ENCODE measurements at regions not wholly inside any gene's neighbourhood (a gene's known extent, or its start where the extent isn't known, plus 50 kb on each side); places are given as distances from the start of the nearest gene placed in this dataset.

DNA sequence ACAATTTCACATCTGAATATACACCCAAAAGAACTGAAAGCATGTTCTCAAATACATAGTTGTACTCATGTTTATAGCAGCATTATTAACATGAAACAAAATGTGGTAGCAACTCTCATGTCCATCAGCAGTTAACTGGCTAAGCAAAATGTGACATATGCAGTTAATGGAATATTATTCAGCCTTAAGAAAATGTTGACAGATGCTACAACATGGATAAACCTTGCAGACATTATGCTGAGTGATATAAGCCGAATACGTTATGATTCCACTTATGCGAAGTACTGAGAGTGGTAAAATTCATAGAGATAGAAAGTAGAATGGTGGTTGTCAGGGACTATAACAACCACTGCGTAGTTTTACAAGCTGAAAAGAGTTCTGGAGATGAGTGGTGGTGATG is 1469.0 kb upstream of the ACO1 start:
- no peaks in the 10 kb centered on the region for H3K4me1 ChIP-seq (ENCODE audit: control insufficient read depth, extremely low read depth, insufficient read depth, low read length)
- no TSS peak for BruUV-seq (replicated peaks)
- intact Hi-C loops (cut with micrococcal nuclease) (no loop called here), dilution Hi-C loops (cut with MboI; ENCODE audit: extremely low pct_ligation_motif_present, low sequenced_read_pairs) (no loop called here)
- H3K27me3 ChIP-seq (ENCODE audit: control insufficient read depth in 2 of 2, insufficient read depth in 2 of 2, low read length in 2 of 2): no peaks in the 10 kb centered on the region
- no peak for FAIRE-seq
- H3K4me2 ChIP-seq (ENCODE audit: insufficient read depth, low read length): no peak overlapping the region
- H3K9ac ChIP-seq (replicated peaks; ENCODE audit: extremely low read depth, insufficient read depth, low read length): no peak overlapping the region
- H3K27ac ChIP-seq (ENCODE audit: insufficient read depth, low read depth, low read length): no peak overlapping the region
- H3K36me3 ChIP-seq (ENCODE audit: control insufficient read depth in 2 of 2, extremely low read depth in 1 of 2, insufficient read depth in 2 of 2, low read length in 2 of 2): no peaks in the 10 kb centered on the region
- ChIA-PET CTCF (no interaction called here), POLR2A (no interaction called here)
- H2AFZ ChIP-seq (ENCODE audit: low read depth, low read length): no peak overlapping the region
- no peak overlapping the region for H3K4me3 ChIP-seq (replicated peaks in 1 of 3; ENCODE audit: insufficient read depth in 1 of 3, low read depth in 1 of 3, low read length in 3 of 3)
- DNase-seq (ENCODE audit: low read depth, low spot score): no peak
- no peaks in the 10 kb centered on the region for H4K20me1 ChIP-seq (replicated peaks; ENCODE audit: control insufficient read depth, extremely low read depth, insufficient read depth, low read length)
- H3K9me1 ChIP-seq (replicated peaks; ENCODE audit: control insufficient read depth, extremely low read depth, insufficient read depth, low read length): no peaks in the 10 kb centered on the region
- no peaks in the 10 kb centered on the region for H3K79me2 ChIP-seq (ENCODE audit: control insufficient read depth, insufficient read depth, low read length)
- TF ChIP-seq EZH2 (IDR thresholded peaks at IDR 0.05; ENCODE audit: borderline replicate concordance, low read depth, low read length, severe bottlenecking) (no peak), GATA2 (IDR thresholded peaks at IDR 0.05; ENCODE audit: insufficient read depth, insufficient read length, low read depth, low read length) (no peak), JUN (IDR thresholded peaks at IDR 0.05; ENCODE audit: borderline replicate concordance, insufficient read depth, insufficient read length, low read depth) (no peak), MYC (IDR thresholded peaks at IDR 0.05; ENCODE audit: low read depth, low read length) (no peak), POLR2AphosphoS5 (IDR thresholded peaks at IDR 0.05; ENCODE audit: insufficient read depth, low read depth, low read length) (no peak)
- TF ChIP-seq, protein P1, sequence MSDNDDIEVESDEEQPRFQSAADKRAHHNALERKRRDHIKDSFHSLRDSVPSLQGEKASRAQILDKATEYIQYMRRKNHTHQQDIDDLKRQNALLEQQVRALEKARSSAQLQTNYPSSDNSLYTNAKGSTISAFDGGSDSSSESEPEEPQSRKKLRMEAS (IDR thresholded peaks at IDR 0.05; ENCODE audit: insufficient read depth, insufficient read length): no peak
- H3K9me3 ChIP-seq (replicated peaks; ENCODE audit: control insufficient read depth, insufficient read depth, low read length): no peaks in the 10 kb centered on the region

DNA sequence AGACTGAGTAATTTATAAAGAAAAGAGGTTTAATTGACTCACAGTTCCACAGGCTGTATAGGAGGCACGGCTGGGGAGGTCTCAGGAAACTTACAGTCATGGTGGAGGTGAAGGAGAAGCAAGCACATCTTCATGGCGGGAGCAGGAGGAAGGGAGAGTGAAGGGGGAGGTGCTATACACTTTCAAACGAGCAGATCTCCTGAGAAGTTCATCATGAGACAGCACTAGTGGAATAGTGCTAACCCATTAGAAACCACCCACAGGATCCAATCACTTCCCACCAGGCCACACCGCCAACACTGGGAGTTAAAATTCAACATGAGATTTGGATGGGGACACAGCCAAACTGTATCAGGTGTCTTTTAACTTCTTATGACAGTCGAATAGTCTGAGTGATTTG is 1459.3 kb upstream of the ACO1 start:
- dilution Hi-C loops (cut with MboI; ENCODE audit: extremely low pct_ligation_motif_present, low sequenced_read_pairs) (no loop called here), intact Hi-C loops (cut with micrococcal nuclease) (no loop called here)
- POLR2A ChIA-PET: no interaction called here
- H3K4me1 ChIP-seq (ENCODE audit: control insufficient read depth, extremely low read depth, insufficient read depth, low read length): no peaks in the 10 kb centered on the region
- TF ChIP-seq GATA2 (IDR thresholded peaks at IDR 0.05; ENCODE audit: insufficient read depth, insufficient read length, low read depth, low read length) (no peak), JUN (IDR thresholded peaks at IDR 0.05; ENCODE audit: borderline replicate concordance, insufficient read depth, insufficient read length, low read depth) (no peak), POLR2A (IDR thresholded peaks at IDR 0.05; ENCODE audit: low read depth, low read length) (no peak), FOS (IDR thresholded peaks at IDR 0.05; ENCODE audit: borderline replicate concordance, insufficient read depth, low read length) (no peak), POLR2AphosphoS5 (IDR thresholded peaks at IDR 0.05; ENCODE audit: insufficient read depth, low read depth, low read length) (no peak), MYC (IDR thresholded peaks at IDR 0.05; ENCODE audit: low read depth, low read length) (no peak), EZH2 (IDR thresholded peaks at IDR 0.05; ENCODE audit: borderline replicate concordance, low read depth, low read length, severe bottlenecking) (no peak)
- TF ChIP-seq, protein P2, sequence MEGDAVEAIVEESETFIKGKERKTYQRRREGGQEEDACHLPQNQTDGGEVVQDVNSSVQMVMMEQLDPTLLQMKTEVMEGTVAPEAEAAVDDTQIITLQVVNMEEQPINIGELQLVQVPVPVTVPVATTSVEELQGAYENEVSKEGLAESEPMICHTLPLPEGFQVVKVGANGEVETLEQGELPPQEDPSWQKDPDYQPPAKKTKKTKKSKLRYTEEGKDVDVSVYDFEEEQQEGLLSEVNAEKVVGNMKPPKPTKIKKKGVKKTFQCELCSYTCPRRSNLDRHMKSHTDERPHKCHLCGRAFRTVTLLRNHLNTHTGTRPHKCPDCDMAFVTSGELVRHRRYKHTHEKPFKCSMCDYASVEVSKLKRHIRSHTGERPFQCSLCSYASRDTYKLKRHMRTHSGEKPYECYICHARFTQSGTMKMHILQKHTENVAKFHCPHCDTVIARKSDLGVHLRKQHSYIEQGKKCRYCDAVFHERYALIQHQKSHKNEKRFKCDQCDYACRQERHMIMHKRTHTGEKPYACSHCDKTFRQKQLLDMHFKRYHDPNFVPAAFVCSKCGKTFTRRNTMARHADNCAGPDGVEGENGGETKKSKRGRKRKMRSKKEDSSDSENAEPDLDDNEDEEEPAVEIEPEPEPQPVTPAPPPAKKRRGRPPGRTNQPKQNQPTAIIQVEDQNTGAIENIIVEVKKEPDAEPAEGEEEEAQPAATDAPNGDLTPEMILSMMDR (IDR thresholded peaks at IDR 0.05; ENCODE audit: extremely low read depth in 1 of 2, insufficient read depth in 1 of 2, low read depth in 1 of 2, low read length in 2 of 2): no peak
- TF ChIP-seq, protein P1 (IDR thresholded peaks at IDR 0.05; ENCODE audit: insufficient read depth, insufficient read length): no peak
- FAIRE-seq: no peak
- no peak overlapping the region for H2AFZ ChIP-seq (ENCODE audit: low read depth, low read length)
- CTCF ChIA-PET: no interaction called here
- H3K4me3 ChIP-seq (replicated peaks in 1 of 3; ENCODE audit: insufficient read depth in 1 of 3, low read depth in 1 of 3, low read length in 3 of 3): no peak overlapping the region
- no peak overlapping the region for H3K9ac ChIP-seq (replicated peaks; ENCODE audit: extremely low read depth, insufficient read depth, low read length)
- BruUV-seq (replicated peaks): no TSS peak
- no peak overlapping the region for H3K4me2 ChIP-seq (ENCODE audit: insufficient read depth, low read length)
- DNase-seq (ENCODE audit: low read depth, low spot score): no peak
- no peaks in the 10 kb centered on the region for H3K36me3 ChIP-seq (ENCODE audit: control insufficient read depth in 2 of 2, extremely low read depth in 1 of 2, insufficient read depth in 2 of 2, low read length in 2 of 2)
- H3K27me3 ChIP-seq (ENCODE audit: control insufficient read depth in 2 of 2, insufficient read depth in 2 of 2, low read length in 2 of 2): no peaks in the 10 kb centered on the region
- H4K20me1 ChIP-seq (replicated peaks; ENCODE audit: control insufficient read depth, extremely low read depth, insufficient read depth, low read length): no peaks in the 10 kb centered on the region
- H3K79me2 ChIP-seq (ENCODE audit: control insufficient read depth, insufficient read depth, low read length): no peaks in the 10 kb centered on the region
- H3K9me3 ChIP-seq (replicated peaks; ENCODE audit: control insufficient read depth, insufficient read depth, low read length): peaks cover 3% of the 10 kb centered on the region
- no peak overlapping the region for H3K27ac ChIP-seq (ENCODE audit: insufficient read depth, low read depth, low read length)
- H3K9me1 ChIP-seq (replicated peaks; ENCODE audit: control insufficient read depth, extremely low read depth, insufficient read depth, low read length): no peaks in the 10 kb centered on the region
